Esophagus muscularis mucosa (tissue), 4 donors: ENCODE measurements at regions not wholly inside any gene's neighbourhood (a gene's known extent, or its start where the extent isn't known, plus 50 kb on each side); places are given as distances from the start of the nearest gene placed in this dataset.
A peak's percentile ranks its signal among the peaks of the same experiment; 100 is the strongest.

Source experiments
- DNase-seq: peaks from one replicate; pipeline ENCODE4 v3.0.0-alpha.2; 2017; ENCODE audit errors: extremely low spot score
- H3K27ac ChIP-seq, 4 donors: fragments of 200-600 bp; sonication (generic); replicated peaks in 1 of 4; 1 replicate in 3 of 4; 2 replicates in 1 of 4; pipeline ENCODE4 v1.5.1; 2016 to 2019; ENCODE audit warnings: mild to moderate bottlenecking in 1 of 4
- H3K27me3 ChIP-seq, 4 donors: fragments of 200-600 bp; sonication (generic); one replicate each; pipeline versions ENCODE4 v1.5.1 to v1.6.0; 2016 to 2019
- H3K36me3 ChIP-seq, 4 donors: fragments of 200-600 bp; sonication (generic); one replicate each; pipeline ENCODE4 v1.5.1; 2016 to 2019
- H3K4me1 ChIP-seq, 4 donors: fragments of 200-600 bp; sonication (generic); one replicate each; pipeline ENCODE4 v1.5.1; 2016 to 2019
- H3K4me3 ChIP-seq, 4 donors: fragments of 200-600 bp; sonication (generic); 1 replicate in 2 of 4; 2 replicates in 2 of 4; pipeline ENCODE4 v1.5.1; 2016 to 2019; ENCODE audit warnings: mild to moderate bottlenecking in 4 of 4, moderate library complexity in 1 of 4
- H3K9me3 ChIP-seq, 4 donors: fragments of 200-600 bp; sonication (generic); 1 replicate in 3 of 4; 2 replicates in 1 of 4; pipeline ENCODE4 v1.5.1; 2016 to 2019
- EP300 ChIP-seq: sonication (generic); formaldehyde crosslinking; IDR thresholded peaks from one replicate; pipeline ENCODE4 v1.6.1; 2017; ENCODE audit warnings: antibody characterized with exemption
- POLR2A ChIP-seq: fragments of 450-650 bp; IDR thresholded peaks from one replicate; pipeline ENCODE4 v1.6.1; 2017; ENCODE audit warnings: antibody characterized with exemption, moderate library complexity, mild to moderate bottlenecking, low read depth
- POLR2AphosphoS5 ChIP-seq, 2 donors: sonication (generic); formaldehyde crosslinking; IDR thresholded peaks; one replicate each; pipeline ENCODE4 v1.6.1; 2017; ENCODE audit warnings: antibody characterized with exemption in 2 of 2
- WGBS: methylation state at CpG from one replicate; pipeline ENCODE4 v1.1.5; 2018; 5-methylcytosine and 5-hydroxymethylcytosine counted together
- intact Hi-C: fragments of 100-400 bp; cut with DNase I; formaldehyde crosslinking; loops from one replicate; pipeline ENCODE4 v1.15.1; 2023
- TF ChIP-seq, protein P1 (sequence below), 3 experiments: fragments of 200-600 bp in 2 of 3; fragments of 450-650 bp in 1 of 3; sonication (generic) in 2 of 3; IDR thresholded peaks; one replicate each; pipeline ENCODE4 v1.5.1; 2017 to 2019; ENCODE audit warnings: antibody characterized with exemption in 3 of 3, mild to moderate bottlenecking in 2 of 3, moderate library complexity in 1 of 3

- Histone ChIP-seq H3K27ac (peak overlapping the region in 3 of 4 donors; percentile 16 to 35 (median 19)), H3K4me3 (no peak overlapping the region), H3K36me3 (no peaks in the 10 kb centered on the region), H3K4me1 (peaks cover 14 to 43% (median 30%) of the 10 kb centered on the region in 4 donors), H3K9me3 (no peaks in the 10 kb centered on the region), H3K27me3 (no peaks in the 10 kb centered on the region)
- intact Hi-C loops, result no loop called here
- DNase-seq, result no peak
- TF ChIP-seq, protein P1, sequence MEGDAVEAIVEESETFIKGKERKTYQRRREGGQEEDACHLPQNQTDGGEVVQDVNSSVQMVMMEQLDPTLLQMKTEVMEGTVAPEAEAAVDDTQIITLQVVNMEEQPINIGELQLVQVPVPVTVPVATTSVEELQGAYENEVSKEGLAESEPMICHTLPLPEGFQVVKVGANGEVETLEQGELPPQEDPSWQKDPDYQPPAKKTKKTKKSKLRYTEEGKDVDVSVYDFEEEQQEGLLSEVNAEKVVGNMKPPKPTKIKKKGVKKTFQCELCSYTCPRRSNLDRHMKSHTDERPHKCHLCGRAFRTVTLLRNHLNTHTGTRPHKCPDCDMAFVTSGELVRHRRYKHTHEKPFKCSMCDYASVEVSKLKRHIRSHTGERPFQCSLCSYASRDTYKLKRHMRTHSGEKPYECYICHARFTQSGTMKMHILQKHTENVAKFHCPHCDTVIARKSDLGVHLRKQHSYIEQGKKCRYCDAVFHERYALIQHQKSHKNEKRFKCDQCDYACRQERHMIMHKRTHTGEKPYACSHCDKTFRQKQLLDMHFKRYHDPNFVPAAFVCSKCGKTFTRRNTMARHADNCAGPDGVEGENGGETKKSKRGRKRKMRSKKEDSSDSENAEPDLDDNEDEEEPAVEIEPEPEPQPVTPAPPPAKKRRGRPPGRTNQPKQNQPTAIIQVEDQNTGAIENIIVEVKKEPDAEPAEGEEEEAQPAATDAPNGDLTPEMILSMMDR (IDR thresholded peaks at IDR 0.05), result no peak
- TF ChIP-seq POLR2AphosphoS5 (IDR thresholded peaks at IDR 0.05) (no peak), POLR2A (no peak), EP300 (no peak)
- WGBS, result 55% methylated on average over 1 of the region's 1 CpG
Observed at GRCh38 chr7:16061630-16062029, 359.7 kb downstream of the CRPPA start.

DNA sequence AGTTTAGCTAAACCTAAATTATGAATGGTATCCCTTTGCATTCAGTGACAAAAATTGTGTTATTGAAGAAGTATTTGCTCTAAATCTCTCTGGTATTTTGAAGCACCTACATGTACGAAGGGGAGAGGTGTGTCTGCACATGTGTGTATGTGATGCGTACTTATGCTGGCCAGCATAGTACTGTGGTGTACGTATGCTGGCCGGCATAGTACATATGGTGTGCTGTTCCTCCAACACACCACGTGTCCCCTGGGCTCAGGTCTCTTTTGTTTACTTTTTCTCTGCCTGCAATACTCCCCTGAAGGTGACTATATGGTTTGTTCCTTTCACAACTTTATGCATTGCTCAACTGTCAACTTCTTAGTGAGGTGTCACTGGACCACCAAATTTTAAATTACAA is 360.3 kb downstream of the CRPPA start:
- Histone ChIP-seq H3K9me3 (no peaks in the 10 kb centered on the region), H3K27ac (no peak overlapping the region), H3K27me3 (no peaks in the 10 kb centered on the region), H3K4me3 (no peak overlapping the region), H3K4me1 (peaks cover 11 to 37% (median 24%) of the 10 kb centered on the region in 4 donors), H3K36me3 (no peaks in the 10 kb centered on the region)
- 93% methylated on average over 5 of the region's 5 CpGs for WGBS
- intact Hi-C loops, result no loop called here
- no peak for DNase-seq
- TF ChIP-seq EP300 (no peak), POLR2A (no peak), POLR2AphosphoS5 (IDR thresholded peaks at IDR 0.05) (no peak)
- TF ChIP-seq, protein P1 (IDR thresholded peaks at IDR 0.05), result no peak

DNA sequence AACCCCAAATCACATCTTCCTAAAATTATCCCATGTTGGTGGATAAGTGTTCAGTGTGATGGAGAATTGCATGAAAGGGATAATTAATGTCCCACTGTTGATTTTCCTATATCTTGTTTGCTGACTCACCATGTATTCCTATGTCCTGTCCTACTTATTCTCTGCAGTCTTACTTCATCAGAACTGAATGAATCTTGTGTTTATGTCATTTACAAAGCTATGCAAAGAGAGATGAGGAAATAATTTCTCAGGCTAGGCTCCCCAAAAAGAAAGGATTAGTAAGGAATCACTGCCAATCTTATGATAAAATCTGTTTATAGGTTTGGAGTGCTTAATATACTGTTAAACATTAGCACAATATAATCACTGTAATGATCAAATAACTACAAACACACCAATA is 360.8 kb downstream of the CRPPA start:
- Histone ChIP-seq H3K4me3 (no peak overlapping the region), H3K27ac (no peak overlapping the region), H3K36me3 (no peaks in the 10 kb centered on the region), H3K4me1 (peaks cover 10 to 36% (median 21%) of the 10 kb centered on the region in 4 donors), H3K27me3 (no peaks in the 10 kb centered on the region), H3K9me3 (no peaks in the 10 kb centered on the region)
- TF ChIP-seq POLR2AphosphoS5 (IDR thresholded peaks at IDR 0.05) (no peak), EP300 (no peak), POLR2A (no peak)
- TF ChIP-seq, protein P1 (IDR thresholded peaks at IDR 0.05), result no peak
- intact Hi-C loops, result no loop called here
- DNase-seq, result no peak

DNA sequence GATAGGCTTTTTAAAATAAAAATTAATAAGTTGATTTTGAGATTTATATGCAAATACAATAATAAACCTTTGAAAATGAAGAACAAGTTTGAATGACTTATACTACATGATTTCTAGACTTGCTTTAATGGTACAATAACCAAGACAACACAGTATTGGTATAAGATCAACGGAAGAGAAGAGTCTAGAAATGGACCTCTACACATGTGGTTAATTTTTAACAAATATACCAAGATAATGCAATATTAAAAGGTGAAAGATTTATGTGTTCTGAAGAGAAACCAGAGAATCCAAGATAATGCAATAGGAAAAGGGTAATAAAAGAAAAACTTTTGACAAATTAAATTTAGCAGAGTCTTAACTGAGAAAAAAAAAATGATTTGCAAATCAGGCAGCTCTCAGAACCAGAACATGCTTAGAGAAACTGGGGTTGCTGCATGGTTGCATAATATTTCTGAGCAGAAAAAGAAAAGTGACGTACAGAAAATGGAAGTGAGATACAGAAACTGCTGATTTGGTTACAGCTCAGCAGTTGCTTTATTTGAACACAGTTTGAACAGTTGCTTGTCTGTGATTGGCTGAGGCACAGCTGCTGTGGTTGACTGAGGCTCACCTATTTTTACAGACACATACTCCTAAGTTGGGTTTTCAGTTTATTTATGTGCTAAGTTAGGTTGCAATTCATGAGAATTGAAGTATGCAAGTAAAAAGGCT is 365.9 kb downstream of the CRPPA start:
- TF ChIP-seq, protein P1 (IDR thresholded peaks at IDR 0.05), result no peak
- TF ChIP-seq EP300 (no peak), POLR2AphosphoS5 (IDR thresholded peaks at IDR 0.05) (no peak), POLR2A (no peak)
- Histone ChIP-seq H3K9me3 (no peaks in the 10 kb centered on the region), H3K4me1 (peaks cover 0 to 7% (median 3%) of the 10 kb centered on the region in 4 donors), H3K36me3 (no peaks in the 10 kb centered on the region), H3K4me3 (no peak overlapping the region), H3K27me3 (no peaks in the 10 kb centered on the region), H3K27ac (no peak overlapping the region)
- no peak for DNase-seq
- 84% methylated on average over 2 of the region's 2 CpGs for WGBS
- intact Hi-C loops, result no loop called here
